ENCODE measurements at regions not wholly inside any gene's neighbourhood (a gene's known extent, or its start where the extent isn't known, plus 50 kb on each side); places are given as distances from the start of the nearest gene placed in this dataset.

- Histone ChIP-seq H3K9me3 (ENCODE audit: low read depth) (no peaks in the 10 kb centered on the region), H3K79me2 (ENCODE audit: insufficient read depth) (no peaks in the 10 kb centered on the region), H2AFZ (no peak overlapping the region), H3K27ac (no peak overlapping the region), H3K9me2 (ENCODE audit: insufficient read depth) (no peaks in the 10 kb centered on the region), H3K9ac (no peak overlapping the region), H3K27me3 (replicated peaks; ENCODE audit: insufficient read depth) (no peaks in the 10 kb centered on the region), H3K4me1 (ENCODE audit: insufficient read depth) (no peaks in the 10 kb centered on the region), H3K4me2 (ENCODE audit: unreplicated experiment) (no peak overlapping the region), H3K4me3 (no peak overlapping the region), H3K36me3 (ENCODE audit: low read depth) (no peaks in the 10 kb centered on the region), H4K20me1 (ENCODE audit: insufficient read depth) (no peaks in the 10 kb centered on the region), H3F3A (ENCODE audit: insufficient read depth) (no peaks in the 10 kb centered on the region)
- 90% methylated on average over 4 of the region's 4 CpGs for WGBS, 2 experiments (ENCODE audit: low coverage in 1 of 2, low lambda C conversion rate in 2 of 2, missing lambda C conversion rate in 2 of 2)
- no peak for DNase-seq
- in situ Hi-C loops (cut with MboI), result no loop called here
- no peak for TF ChIP-seq EZH2 (IDR thresholded peaks at IDR 0.05; ENCODE audit: insufficient read depth, poor library complexity, severe bottlenecking)
- no peak for TF ChIP-seq EZH2phosphoT487 (IDR thresholded peaks at IDR 0.05; ENCODE audit: insufficient read depth, low read depth)
Measured at GRCh38 chr4:138904793-138905192, 110.8 kb upstream of the NOCT start.

- H3K9ac ChIP-seq, result no peak overlapping the region
- no peaks in the 10 kb centered on the region for H3K79me2 ChIP-seq (ENCODE audit: insufficient read depth)
- no peak overlapping the region for H3K4me2 ChIP-seq (ENCODE audit: unreplicated experiment)
- H3K9me2 ChIP-seq (ENCODE audit: insufficient read depth), result no peaks in the 10 kb centered on the region
- H3K27me3 ChIP-seq (replicated peaks; ENCODE audit: insufficient read depth), result no peaks in the 10 kb centered on the region
- H2AFZ ChIP-seq, result no peak overlapping the region
- no peak for TF ChIP-seq EZH2phosphoT487 (IDR thresholded peaks at IDR 0.05; ENCODE audit: insufficient read depth, low read depth)
- no peak for TF ChIP-seq EZH2 (IDR thresholded peaks at IDR 0.05; ENCODE audit: insufficient read depth, poor library complexity, severe bottlenecking)
- H3K36me3 ChIP-seq (ENCODE audit: low read depth), result no peaks in the 10 kb centered on the region
- in situ Hi-C loops (cut with MboI), result no loop called here
- no peak for DNase-seq
- H3K9me3 ChIP-seq (ENCODE audit: low read depth), result no peaks in the 10 kb centered on the region
- no peaks in the 10 kb centered on the region for H4K20me1 ChIP-seq (ENCODE audit: insufficient read depth)
- no peak overlapping the region for H3K4me3 ChIP-seq
- H3K4me1 ChIP-seq (ENCODE audit: insufficient read depth), result peaks cover 8% of the 10 kb centered on the region
- peaks cover 6% of the 10 kb centered on the region for H3F3A ChIP-seq (ENCODE audit: insufficient read depth)
- WGBS, 2 experiments (ENCODE audit: low coverage in 1 of 2, low lambda C conversion rate in 2 of 2, missing lambda C conversion rate in 2 of 2), result 61 to 64% methylated on average over 3 of the region's 3 CpGs
- H3K27ac ChIP-seq, result no peak overlapping the region
Measured at GRCh38 chr4:138903185-138903584, 112.4 kb upstream of the NOCT start.

GRCh38 chr4:138902705-138903104 is 112.9 kb upstream of the NOCT start:
- Histone ChIP-seq H3K27me3 (replicated peaks; ENCODE audit: insufficient read depth) (no peaks in the 10 kb centered on the region), H4K20me1 (ENCODE audit: insufficient read depth) (no peaks in the 10 kb centered on the region), H3K27ac (no peak overlapping the region), H3K4me1 (ENCODE audit: insufficient read depth) (peaks cover 12% of the 10 kb centered on the region), H3K9me3 (ENCODE audit: low read depth) (no peaks in the 10 kb centered on the region), H3K4me3 (no peak overlapping the region), H3K4me2 (ENCODE audit: unreplicated experiment) (no peak overlapping the region), H3K9me2 (ENCODE audit: insufficient read depth) (no peaks in the 10 kb centered on the region), H3K9ac (no peak overlapping the region), H3K36me3 (ENCODE audit: low read depth) (no peaks in the 10 kb centered on the region), H3K79me2 (ENCODE audit: insufficient read depth) (no peaks in the 10 kb centered on the region), H3F3A (ENCODE audit: insufficient read depth) (peaks cover 8% of the 10 kb centered on the region), H2AFZ (no peak overlapping the region)
- TF ChIP-seq EZH2phosphoT487 (IDR thresholded peaks at IDR 0.05; ENCODE audit: insufficient read depth, low read depth), result no peak
- no peak for TF ChIP-seq EZH2 (IDR thresholded peaks at IDR 0.05; ENCODE audit: insufficient read depth, poor library complexity, severe bottlenecking)
- DNase-seq, result no peak
- whole genome bisulfite sequencing, 2 experiments (ENCODE audit: low coverage in 1 of 2, low lambda C conversion rate in 2 of 2, missing lambda C conversion rate in 2 of 2), result 73 to 87% methylated on average over 3 of the region's 3 CpGs
- in situ Hi-C loops (cut with MboI), result no loop called here

- H3K4me2 ChIP-seq (ENCODE audit: unreplicated experiment), result no peak overlapping the region
- no peaks in the 10 kb centered on the region for H3K9me2 ChIP-seq (ENCODE audit: insufficient read depth)
- H3F3A ChIP-seq (ENCODE audit: insufficient read depth), result peaks cover 8% of the 10 kb centered on the region
- H3K36me3 ChIP-seq (ENCODE audit: low read depth), result no peaks in the 10 kb centered on the region
- TF ChIP-seq EZH2 (IDR thresholded peaks at IDR 0.05; ENCODE audit: insufficient read depth, poor library complexity, severe bottlenecking) (no peak), EZH2phosphoT487 (IDR thresholded peaks at IDR 0.05; ENCODE audit: insufficient read depth, low read depth) (no peak)
- no peaks in the 10 kb centered on the region for H4K20me1 ChIP-seq (ENCODE audit: insufficient read depth)
- in situ Hi-C loops (cut with MboI), result no loop called here
- H3K9me3 ChIP-seq (ENCODE audit: low read depth), result no peaks in the 10 kb centered on the region
- no peak overlapping the region for H3K4me3 ChIP-seq
- peaks cover 20% of the 10 kb centered on the region for H3K4me1 ChIP-seq (ENCODE audit: insufficient read depth)
- no peak overlapping the region for H3K9ac ChIP-seq
- H3K27ac ChIP-seq, result no peak overlapping the region
- DNase-seq, result no peak
- no peaks in the 10 kb centered on the region for H3K27me3 ChIP-seq (replicated peaks; ENCODE audit: insufficient read depth)
- H2AFZ ChIP-seq, result no peak overlapping the region
- no peaks in the 10 kb centered on the region for H3K79me2 ChIP-seq (ENCODE audit: insufficient read depth)
- WGBS, 2 experiments (ENCODE audit: low coverage in 1 of 2, low lambda C conversion rate in 2 of 2, missing lambda C conversion rate in 2 of 2), result 84 to 85% methylated on average over 4 of the region's 4 CpGs
Measured at GRCh38 chr4:138901177-138901576, 114.4 kb upstream of the NOCT start.

GRCh38 chr4:138899999-138900398 is 115.6 kb upstream of the NOCT start:
- Histone ChIP-seq H3K27me3 (replicated peaks; ENCODE audit: insufficient read depth) (no peaks in the 10 kb centered on the region), H3K9ac (no peak overlapping the region), H3K79me2 (ENCODE audit: insufficient read depth) (no peaks in the 10 kb centered on the region), H3K9me2 (ENCODE audit: insufficient read depth) (no peaks in the 10 kb centered on the region), H3K27ac (no peak overlapping the region), H2AFZ (no peak overlapping the region), H4K20me1 (ENCODE audit: insufficient read depth) (no peaks in the 10 kb centered on the region), H3K4me3 (no peak overlapping the region), H3F3A (ENCODE audit: insufficient read depth) (peaks cover 8% of the 10 kb centered on the region), H3K4me2 (ENCODE audit: unreplicated experiment) (no peak overlapping the region), H3K9me3 (ENCODE audit: low read depth) (no peaks in the 10 kb centered on the region), H3K36me3 (ENCODE audit: low read depth) (no peaks in the 10 kb centered on the region), H3K4me1 (ENCODE audit: insufficient read depth) (peaks cover 20% of the 10 kb centered on the region)
- TF ChIP-seq EZH2phosphoT487 (IDR thresholded peaks at IDR 0.05; ENCODE audit: insufficient read depth, low read depth) (no peak), EZH2 (IDR thresholded peaks at IDR 0.05; ENCODE audit: insufficient read depth, poor library complexity, severe bottlenecking) (no peak)
- no peak for DNase-seq
- in situ Hi-C loops (cut with MboI), result no loop called here
- 67 to 70% methylated on average over 3 of the region's 3 CpGs for WGBS, 2 experiments (ENCODE audit: low coverage in 1 of 2, low lambda C conversion rate in 2 of 2, missing lambda C conversion rate in 2 of 2)

Data from GM23248 (cell line).